SH-SY5Y (cell line): ENCODE measurements at regions not wholly inside any gene's neighbourhood (a gene's known extent, or its start where the extent isn't known, plus 50 kb on each side); places are given as distances from the start of the nearest gene placed in this dataset.

Experiments
- GATA2 ChIP-seq: IDR thresholded peaks from 2 replicates; pipeline ENCODE4 v1.6.1; 2011; ENCODE audit warnings: mild to moderate bottlenecking, low read depth, low read length
- GATA3 ChIP-seq: IDR thresholded peaks from 2 replicates; pipeline ENCODE4 v1.6.1; 2011; ENCODE audit warnings: low read depth, mild to moderate bottlenecking, low read length, moderate library complexity

- TF ChIP-seq GATA3: no peak
- no peak for TF ChIP-seq GATA2
Observed at GRCh38 chr3:166519443-166519842, 682.2 kb upstream of the BCHE start.
